ENCODE measurements at regions not wholly inside any gene's neighbourhood (a gene's known extent, or its start where the extent isn't known, plus 50 kb on each side); places are given as distances from the start of the nearest gene placed in this dataset.

- CTCF ChIA-PET = no interaction called here
- dilution Hi-C loops (cut with HindIII; ENCODE audit: low sequenced_read_pairs, unreplicated experiment) = no loop called here
- TF ChIP-seq RAD21 (IDR thresholded peaks at IDR 0.05; ENCODE audit: low read length) = no peak
- no peak for TF ChIP-seq CTCF (conservative IDR thresholded peaks at IDR 0.05; ENCODE audit: low read depth, low read length)
- no peak for TF ChIP-seq RFX5 (IDR thresholded peaks at IDR 0.05; ENCODE audit: low read depth, low read length)
- no peak for TF ChIP-seq ELK1 (IDR thresholded peaks at IDR 0.05; ENCODE audit: borderline replicate concordance, low read depth, low read length)
- H3K23ac ChIP-seq (ENCODE audit: low read depth, low read length) = no peak overlapping the region
- no peaks in the 10 kb centered on the region for H3K27me3 ChIP-seq (ENCODE audit: control insufficient read depth, insufficient read depth, low read length)
- POLR2A ChIA-PET (ENCODE audit: unreplicated experiment) = no interaction called here
- in situ Hi-C loops (cut with MboI; ENCODE audit: low sequenced_read_pairs) = no loop called here
- no peak overlapping the region for H4K8ac ChIP-seq (ENCODE audit: low read depth in 2 of 2, low read length in 2 of 2)
- no peaks in the 10 kb centered on the region for H3K9me3 ChIP-seq (ENCODE audit: control insufficient read depth, insufficient read depth, low read length)
- no peak overlapping the region for H3K4me2 ChIP-seq (ENCODE audit: low read depth, low read length)
- H3K18ac ChIP-seq (ENCODE audit: low read depth, low read length) = no peak overlapping the region
- H4K5ac ChIP-seq (ENCODE audit: low read depth, low read length) = no peak overlapping the region
- H2BK5ac ChIP-seq (ENCODE audit: low read depth, low read length, poor library complexity, severe bottlenecking) = no peak overlapping the region
- ATAC-seq (ENCODE audit: low read depth) = no peak
- no peak for DNase-seq
- H3K27ac ChIP-seq (ENCODE audit: insufficient read depth, low read length) = no peak overlapping the region
- H4K20me1 ChIP-seq (ENCODE audit: insufficient read depth, low read length) = no peaks in the 10 kb centered on the region
- no peak overlapping the region for H3K14ac ChIP-seq (replicated peaks; ENCODE audit: low read depth, low read length)
- WGBS, 2 experiments (ENCODE audit: extremely low coverage in 2 of 2, insufficient read length in 1 of 2) = no CpG with 5 or more reads among the region's 1 CpG
- no peak overlapping the region for H2AFZ ChIP-seq (replicated peaks; ENCODE audit: low read length, poor library complexity)
- H2BK15ac ChIP-seq (ENCODE audit: low read depth, low read length) = no peak overlapping the region
- BruUV-seq (replicated peaks) = no TSS peak
- no peaks in the 10 kb centered on the region for H3K9me1 ChIP-seq (ENCODE audit: insufficient read depth, low read length)
- H3K9ac ChIP-seq (ENCODE audit: low read depth, low read length) = no peak overlapping the region
- H2AK5ac ChIP-seq (ENCODE audit: low read depth, low read length) = no peak overlapping the region
- H3K56ac ChIP-seq (ENCODE audit: extremely low read depth, insufficient read depth, low read length) = no peak overlapping the region
- no peaks in the 10 kb centered on the region for H3K79me1 ChIP-seq (ENCODE audit: low read depth in 1 of 2, low read length in 2 of 2)
- H3K4me3 ChIP-seq (ENCODE audit: insufficient read depth, low read depth, low read length) = no peak overlapping the region
- intact Hi-C loops (cut with micrococcal nuclease) = no loop called here
- H2BK20ac ChIP-seq (ENCODE audit: low read depth, low read length) = no peak overlapping the region
- no peak overlapping the region for H2AK9ac ChIP-seq (replicated peaks; ENCODE audit: low read depth, low read length, poor library complexity)
- H2BK120ac ChIP-seq (ENCODE audit: low read depth, low read length) = no peak overlapping the region
- H4K91ac ChIP-seq (ENCODE audit: insufficient read depth, low read depth, low read length) = no peak overlapping the region
- no peak overlapping the region for H3K4ac ChIP-seq (ENCODE audit: low read depth, low read length)
- no peaks in the 10 kb centered on the region for H3K4me1 ChIP-seq (ENCODE audit: control insufficient read depth, insufficient read depth, low read length)
- no peaks in the 10 kb centered on the region for H3K36me3 ChIP-seq (ENCODE audit: control insufficient read depth, insufficient read depth, low read length)
Observed at GRCh38 chr5:105708442-105708841, 1962.3 kb downstream of the EFNA5 start.

Data from IMR-90 (cell line).